CD14-positive monocyte (primary cell): ENCODE measurements at regions not wholly inside any gene's neighbourhood (a gene's known extent, or its start where the extent isn't known, plus 50 kb on each side); places are given as distances from the start of the nearest gene placed in this dataset.

ENCODE experiments used
- DNase-seq, 3 donors: peaks; one replicate each; pipeline ENCODE4 v3.0.0-alpha.2; 2011 to 2022
- H2AFZ ChIP-seq: 2 replicates; pipeline ENCODE4 v1.6.0; 2012; ENCODE audit warnings: mild to moderate bottlenecking, low read depth, low read length, inconsistent platforms; ENCODE audit not compliant: insufficient read depth, poor library complexity, severe bottlenecking
- H3K27ac ChIP-seq, 2 donors: 1 replicate in 1 of 2; 2 replicates in 1 of 2; pipeline ENCODE4 v1.5.1; 2012 to 2013; ENCODE audit warnings: low read length in 2 of 2, control low read depth in 1 of 2, inconsistent platforms in 1 of 2, low read depth in 1 of 2, mild to moderate bottlenecking in 1 of 2
- H3K27me3 ChIP-seq, 2 donors: one replicate each; pipeline versions ENCODE4 v1.6.0 to v1.6.1; 2011 to 2013; ENCODE audit warnings: low read length in 2 of 2; ENCODE audit not compliant: control insufficient read depth in 2 of 2, insufficient read depth in 2 of 2
- H3K36me3 ChIP-seq, 2 donors: replicated peaks in 1 of 2; 1 replicate in 1 of 2; 2 replicates in 1 of 2; pipeline versions ENCODE4 v1.5.1 to v1.6.1; 2012 to 2013; ENCODE audit warnings: low read length in 2 of 2, control low read depth in 1 of 2, inconsistent platforms in 1 of 2, mild to moderate bottlenecking in 1 of 2; ENCODE audit not compliant: insufficient read depth in 2 of 2, control insufficient read depth in 1 of 2
- H3K4me1 ChIP-seq, 2 donors: 1 replicate in 1 of 2; 2 replicates in 1 of 2; pipeline versions ENCODE4 v1.5.1 to v1.6.1; 2012 to 2013; ENCODE audit warnings: low read length in 2 of 2, control low read depth in 1 of 2, inconsistent platforms in 1 of 2, mild to moderate bottlenecking in 1 of 2, moderate library complexity in 1 of 2; ENCODE audit not compliant: insufficient read depth in 2 of 2, control insufficient read depth in 1 of 2
- H3K4me2 ChIP-seq: replicated peaks from 2 replicates; pipeline ENCODE3; 2012; ENCODE audit warnings: low read length, moderate library complexity, mild to moderate bottlenecking; ENCODE audit not compliant: poor library complexity, severe bottlenecking; ENCODE audit errors: extremely low read depth
- H3K4me3 ChIP-seq, 3 experiments: fragments of 200-600 bp in 1 of 3; sonication (generic) in 1 of 3; replicated peaks in 1 of 3; 1 replicate in 2 of 3; 2 replicates in 1 of 3; pipeline ENCODE4 v1.5.1; 2011 to 2013; ENCODE audit warnings: low read length in 3 of 3, mild to moderate bottlenecking in 3 of 3, control low read depth in 2 of 3, low read depth in 2 of 3, inconsistent platforms in 1 of 3, moderate library complexity in 1 of 3
- H3K79me2 ChIP-seq: 2 replicates; pipeline ENCODE4 v1.6.0; 2012; ENCODE audit warnings: mild to moderate bottlenecking, control low read depth, inconsistent platforms, low read length, moderate library complexity; ENCODE audit not compliant: insufficient read depth
- H3K9ac ChIP-seq: 2 replicates; pipeline ENCODE4 v1.6.0; 2017; ENCODE audit warnings: low read length, mild to moderate bottlenecking; ENCODE audit not compliant: insufficient read depth, poor library complexity, severe bottlenecking
- H3K9me3 ChIP-seq, 2 donors: replicated peaks in 1 of 2; 1 replicate in 1 of 2; 2 replicates in 1 of 2; pipeline versions ENCODE4 v1.5.1 to v1.6.1; 2012 to 2013; ENCODE audit warnings: low read length in 2 of 2, control low read depth in 1 of 2; ENCODE audit not compliant: control insufficient read depth in 1 of 2, insufficient read depth in 1 of 2
- H4K20me1 ChIP-seq: 2 replicates; pipeline ENCODE4 v1.6.0; 2012; ENCODE audit warnings: mild to moderate bottlenecking, low read length, control low read depth, moderate library complexity; ENCODE audit not compliant: insufficient read depth
- H3K27ac Mint-ChIP-seq, 7 donors: one replicate each; pipeline ENCODE4 v1.8.0; 2020; ENCODE audit warnings: mild to moderate bottlenecking in 7 of 7, mixed read lengths in 7 of 7, moderate library complexity in 6 of 7, inconsistent platforms in 2 of 7
- H3K27me3 Mint-ChIP-seq, 3 donors: one replicate each; pipeline ENCODE4 v1.8.0; 2021 to 2022; ENCODE audit warnings: low read depth in 3 of 3, mild to moderate bottlenecking in 3 of 3, mixed read lengths in 3 of 3, moderate library complexity in 3 of 3, inconsistent platforms in 1 of 3
- H3K36me3 Mint-ChIP-seq, 2 donors: one replicate each; pipeline ENCODE4 v1.8.0; 2020; ENCODE audit warnings: mixed read lengths in 2 of 2, inconsistent platforms in 1 of 2, mild to moderate bottlenecking in 1 of 2
- H3K4me1 Mint-ChIP-seq: one replicate; pipeline ENCODE4 v1.8.0; 2020; ENCODE audit warnings: mild to moderate bottlenecking, mixed read lengths
- H3K4me3 Mint-ChIP-seq, 2 donors: one replicate each; pipeline ENCODE4 v1.8.0; 2020; ENCODE audit warnings: mild to moderate bottlenecking in 2 of 2, mixed read lengths in 2 of 2, moderate library complexity in 1 of 2
- H3K9me3 Mint-ChIP-seq, 7 donors: one replicate each; pipeline ENCODE4 v1.8.0; 2020 to 2022; ENCODE audit warnings: mixed read lengths in 7 of 7, mild to moderate bottlenecking in 6 of 7, moderate library complexity in 6 of 7, inconsistent platforms in 2 of 7
- CTCF ChIP-seq: fragments of 200-600 bp; IDR thresholded peaks from one replicate; pipeline ENCODE4 v1.8.0; 2022; ENCODE audit warnings: antibody characterized with exemption, mild to moderate bottlenecking
- WGBS: methylation state at CpG from one replicate; pipeline ENCODE4 v1.1.5; 2013; ENCODE audit warnings: missing lambda C conversion rate; ENCODE audit not compliant: insufficient coverage; 5-methylcytosine and 5-hydroxymethylcytosine counted together
- intact Hi-C, 2 donors: fragments of 100-400 bp; cut with micrococcal nuclease; formaldehyde crosslinking; loops; one replicate each; pipeline versions ENCODE4 v1.15.0 to v1.15.1; 2023

GRCh38 chr5:27463446-27464149, 425.2 kb upstream of the CDH9 start:
- Mint-ChIP-seq H3K27ac (no peak overlapping the region), H3K4me1 (no peaks in the 10 kb centered on the region), H3K27me3 (no peaks in the 10 kb centered on the region), H3K9me3 (peaks cover 0 to 11% (median 2%) of the 10 kb centered on the region in 7 donors), H3K4me3 (no peak overlapping the region), H3K36me3 (no peaks in the 10 kb centered on the region)
- no peak for TF ChIP-seq CTCF
- Histone ChIP-seq H3K4me1 (no peaks in the 10 kb centered on the region), H3K4me3 (no peak overlapping the region), H3K4me2 (no peak overlapping the region), H3K9me3 (peaks cover 6 to 10% of the 10 kb centered on the region in 2 donors), H3K79me2 (no peaks in the 10 kb centered on the region), H3K36me3 (no peaks in the 10 kb centered on the region), H4K20me1 (no peaks in the 10 kb centered on the region), H3K9ac (no peak overlapping the region), H3K27ac (no peak overlapping the region), H2AFZ (no peak overlapping the region), H3K27me3 (no peaks in the 10 kb centered on the region)
- intact Hi-C loops, result no loop called here
- no peak for DNase-seq
- WGBS, result 85% methylated on average over 5 of the region's 8 CpGs

GRCh38 chr5:27462936-27463335, 424.6 kb upstream of the CDH9 start:
- no peaks in the 10 kb centered on the region for H4K20me1 ChIP-seq
- 90% methylated on average over 2 of the region's 7 CpGs for WGBS
- no peaks in the 10 kb centered on the region for H3K27me3 Mint-ChIP-seq
- H3K79me2 ChIP-seq, result no peaks in the 10 kb centered on the region
- H3K4me1 ChIP-seq, result no peaks in the 10 kb centered on the region
- H3K36me3 Mint-ChIP-seq, result no peaks in the 10 kb centered on the region
- TF ChIP-seq CTCF, result no peak
- no peak overlapping the region for H3K4me2 ChIP-seq
- H3K9me3 ChIP-seq, result peaks cover 6 to 11% of the 10 kb centered on the region in 2 donors
- no peak overlapping the region for H3K4me3 Mint-ChIP-seq
- DNase-seq, result no peak
- no peak overlapping the region for H3K27ac Mint-ChIP-seq
- H3K4me1 Mint-ChIP-seq, result no peaks in the 10 kb centered on the region
- peaks cover 0 to 14% (median 2%) of the 10 kb centered on the region in 7 donors for H3K9me3 Mint-ChIP-seq
- intact Hi-C loops, result no loop called here
- H3K9ac ChIP-seq, result no peak overlapping the region
- H2AFZ ChIP-seq, result no peak overlapping the region
- H3K4me3 ChIP-seq, result no peak overlapping the region
- H3K27ac ChIP-seq, result no peak overlapping the region
- H3K27me3 ChIP-seq, result no peaks in the 10 kb centered on the region
- no peaks in the 10 kb centered on the region for H3K36me3 ChIP-seq
